Activated B cell treated with CpG ODN at 0.5 μM for 24 hours (primary cell): ENCODE measurements at regions not wholly inside any gene's neighbourhood (a gene's known extent, or its start where the extent isn't known, plus 50 kb on each side); places are given as distances from the start of the nearest gene placed in this dataset.
"Not testable (repeated sequence)": the region's sequence is repeated elsewhere in the genome, so short reads cannot be mapped to it uniquely, and the experiment has no call there.

Experiments used
- ATAC-seq: fragments of 200-7000 bp; cut with Tn5 transposase; one replicate; pipeline ENCODE4 v1.10.0; 2021; ENCODE audit warnings: low read depth, mild to moderate bottlenecking, moderate library complexity
- CTCF ChIA-PET: fragments of 350-600 bp; sonication (Branson Sonifier 250); formaldehyde crosslinking; loops from one replicate; lab custom pipeline; 2021; ENCODE audit warnings: antibody characterized with exemption; lab: Charles Lee
- POLR2A ChIA-PET: fragments of 350-600 bp; sonication (Branson Sonifier 250); formaldehyde crosslinking; loops from one replicate; lab custom pipeline; 2021; ENCODE audit warnings: antibody characterized with exemption; lab: Charles Lee
- DNase-seq: peaks from one replicate; pipeline ENCODE4 v3.0.0; 2022
- H3K27ac Mint-ChIP-seq: one replicate; pipeline ENCODE4 v1.8.0; 2020; ENCODE audit warnings: mixed read lengths
- H3K27me3 Mint-ChIP-seq: one replicate; pipeline ENCODE4 v1.8.0; 2021; ENCODE audit warnings: mixed read lengths
- H3K36me3 Mint-ChIP-seq: one replicate; pipeline ENCODE4 v1.8.0; 2021; ENCODE audit warnings: low read depth, mixed read lengths
- H3K4me1 Mint-ChIP-seq: one replicate; pipeline ENCODE4 v1.8.0; 2021; ENCODE audit warnings: mixed read lengths
- H3K4me3 Mint-ChIP-seq: one replicate; pipeline ENCODE4 v1.8.0; 2020; ENCODE audit warnings: mild to moderate bottlenecking, mixed read lengths
- H3K9me3 Mint-ChIP-seq: one replicate; pipeline ENCODE4 v1.8.0; 2020; ENCODE audit warnings: mixed read lengths
- CTCF ChIP-seq: fragments of 200-600 bp; IDR thresholded peaks from one replicate; pipeline ENCODE4 v1.8.0; 2022; ENCODE audit warnings: antibody characterized with exemption, mild to moderate bottlenecking
- intact Hi-C: fragments of 100-400 bp; cut with micrococcal nuclease; formaldehyde crosslinking; loops from one replicate; pipeline ENCODE4 v1.15.1; 2024

- intact Hi-C loops, result no loop called here
- CTCF ChIA-PET, result no interaction called here
- no peak for TF ChIP-seq CTCF
- Mint-ChIP-seq H3K27me3 (peaks cover 9% of the 10 kb centered on the region), H3K4me1 (peaks cover 6% of the 10 kb centered on the region), H3K4me3 (no peak overlapping the region), H3K36me3 (no peaks in the 10 kb centered on the region), H3K27ac (no peak overlapping the region), H3K9me3 (peaks cover 14% of the 10 kb centered on the region)
- ATAC-seq (no peak), DNase-seq (no peak)
- POLR2A ChIA-PET, result no interaction called here
These were observed 316.6 kb downstream of the EDEM1 start for GRCh38 chr3:5504135-5504534.

- ChIA-PET POLR2A (no interaction called here), CTCF (no interaction called here)
- no peak for TF ChIP-seq CTCF
- ATAC-seq, result no peak
- Mint-ChIP-seq H3K4me3 (no peak overlapping the region), H3K27me3 (peaks cover 8% of the 10 kb centered on the region), H3K9me3 (peaks cover 19% of the 10 kb centered on the region), H3K36me3 (no peaks in the 10 kb centered on the region), H3K4me1 (no peaks in the 10 kb centered on the region), H3K27ac (no peak overlapping the region)
- intact Hi-C loops, result no loop called here
- DNase-seq, result no peak
These were observed 317.7 kb downstream of the EDEM1 start for GRCh38 chr3:5505163-5505562.

- Mint-ChIP-seq H3K27ac (no peak overlapping the region), H3K4me3 (no peak overlapping the region), H3K27me3 (peaks cover 9% of the 10 kb centered on the region), H3K36me3 (no peaks in the 10 kb centered on the region), H3K9me3 (peaks cover 21% of the 10 kb centered on the region), H3K4me1 (no peaks in the 10 kb centered on the region)
- ATAC-seq (no peak), DNase-seq (no peak)
- intact Hi-C loops, result no loop called here
- TF ChIP-seq CTCF, result no peak
- ChIA-PET CTCF (no interaction called here), POLR2A (no interaction called here)
These were observed 318.5 kb downstream of the EDEM1 start for GRCh38 chr3:5505997-5506396.

GRCh38 chr3:5508860-5509259 lies 321.4 kb downstream of the EDEM1 start:
- H3K4me3 Mint-ChIP-seq, H3K27ac Mint-ChIP-seq, intact Hi-C loops, DNase-seq, POLR2A ChIA-PET, H3K36me3 Mint-ChIP-seq, ATAC-seq, CTCF ChIA-PET, H3K4me1 Mint-ChIP-seq, H3K27me3 Mint-ChIP-seq: not testable (repeated sequence)
- H3K9me3 Mint-ChIP-seq, result peaks cover 26% of the 10 kb centered on the region

- DNase-seq, result no peak
- no peak for TF ChIP-seq CTCF
- no peaks in the 10 kb centered on the region for H3K4me1 Mint-ChIP-seq
- H3K27ac Mint-ChIP-seq, result no peak overlapping the region
- POLR2A ChIA-PET, result no interaction called here
- no peaks in the 10 kb centered on the region for H3K36me3 Mint-ChIP-seq
- ATAC-seq, result no peak
- H3K27me3 Mint-ChIP-seq, result peaks cover 4% of the 10 kb centered on the region
- peaks cover 28% of the 10 kb centered on the region for H3K9me3 Mint-ChIP-seq
- intact Hi-C loops, result no loop called here
- no peak overlapping the region for H3K4me3 Mint-ChIP-seq
- CTCF ChIA-PET, result no interaction called here
These were observed 322.8 kb downstream of the EDEM1 start for GRCh38 chr3:5510300-5510699.

- DNase-seq, result no peak
- no peak overlapping the region for H3K4me3 Mint-ChIP-seq
- H3K27ac Mint-ChIP-seq, result no peak overlapping the region
- intact Hi-C loops, result no loop called here
- H3K4me1 Mint-ChIP-seq, result no peaks in the 10 kb centered on the region
- CTCF ChIA-PET, result no interaction called here
- no peaks in the 10 kb centered on the region for H3K36me3 Mint-ChIP-seq
- no peak for TF ChIP-seq CTCF
- POLR2A ChIA-PET, result no interaction called here
- ATAC-seq, result no peak
- peaks cover 13% of the 10 kb centered on the region for H3K9me3 Mint-ChIP-seq
- H3K27me3 Mint-ChIP-seq, result no peaks in the 10 kb centered on the region
These were observed 330.4 kb downstream of the EDEM1 start for GRCh38 chr3:5517921-5518320.
